ENCODE measurements at regions not wholly inside any gene's neighbourhood (a gene's known extent, or its start where the extent isn't known, plus 50 kb on each side); places are given as distances from the start of the nearest gene placed in this dataset.

DNA sequence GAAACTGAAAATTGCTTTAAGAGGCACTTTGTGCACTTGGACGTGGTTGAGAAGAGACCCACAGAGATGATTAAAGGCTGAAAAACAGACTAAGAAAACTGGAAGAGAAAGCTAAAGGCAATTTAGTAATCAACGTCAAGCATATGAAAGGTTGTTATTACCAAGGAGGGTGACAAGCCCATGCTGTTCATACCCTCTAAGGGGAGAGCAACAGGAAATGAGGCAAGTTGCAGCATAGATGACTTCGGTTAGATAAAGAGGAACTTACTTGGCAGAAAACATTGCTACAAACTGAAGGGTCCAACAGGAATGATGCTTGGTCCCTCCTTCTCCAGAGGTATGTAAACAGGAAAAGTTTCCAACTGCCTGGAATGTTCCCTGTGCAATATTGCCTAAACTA, 107.8 kb downstream of the DUSP6 start:
- no peak for TF ChIP-seq EZH2phosphoT487 (IDR thresholded peaks at IDR 0.05; ENCODE audit: borderline replicate concordance, low read length)
- TF ChIP-seq, protein P1, sequence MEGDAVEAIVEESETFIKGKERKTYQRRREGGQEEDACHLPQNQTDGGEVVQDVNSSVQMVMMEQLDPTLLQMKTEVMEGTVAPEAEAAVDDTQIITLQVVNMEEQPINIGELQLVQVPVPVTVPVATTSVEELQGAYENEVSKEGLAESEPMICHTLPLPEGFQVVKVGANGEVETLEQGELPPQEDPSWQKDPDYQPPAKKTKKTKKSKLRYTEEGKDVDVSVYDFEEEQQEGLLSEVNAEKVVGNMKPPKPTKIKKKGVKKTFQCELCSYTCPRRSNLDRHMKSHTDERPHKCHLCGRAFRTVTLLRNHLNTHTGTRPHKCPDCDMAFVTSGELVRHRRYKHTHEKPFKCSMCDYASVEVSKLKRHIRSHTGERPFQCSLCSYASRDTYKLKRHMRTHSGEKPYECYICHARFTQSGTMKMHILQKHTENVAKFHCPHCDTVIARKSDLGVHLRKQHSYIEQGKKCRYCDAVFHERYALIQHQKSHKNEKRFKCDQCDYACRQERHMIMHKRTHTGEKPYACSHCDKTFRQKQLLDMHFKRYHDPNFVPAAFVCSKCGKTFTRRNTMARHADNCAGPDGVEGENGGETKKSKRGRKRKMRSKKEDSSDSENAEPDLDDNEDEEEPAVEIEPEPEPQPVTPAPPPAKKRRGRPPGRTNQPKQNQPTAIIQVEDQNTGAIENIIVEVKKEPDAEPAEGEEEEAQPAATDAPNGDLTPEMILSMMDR (IDR thresholded peaks at IDR 0.05; ENCODE audit: low read depth, low read length, poor library complexity, severe bottlenecking), result no peak
- Histone ChIP-seq H3K27me3 (ENCODE audit: control insufficient read depth, low read length) (no peaks in the 10 kb centered on the region), H4K20me1 (ENCODE audit: control insufficient read depth, insufficient read depth, low read depth, low read length) (no peaks in the 10 kb centered on the region), H3K9me3 (ENCODE audit: control insufficient read depth, insufficient read depth, low read length) (no peaks in the 10 kb centered on the region), H3K9me2 (replicated peaks; ENCODE audit: control insufficient read depth, low read length) (no peaks in the 10 kb centered on the region), H3F3A (ENCODE audit: control insufficient read depth, insufficient read depth) (no peaks in the 10 kb centered on the region), H3K79me2 (ENCODE audit: control insufficient read depth, low read length) (no peaks in the 10 kb centered on the region), H3K36me3 (ENCODE audit: control insufficient read depth, low read length) (no peaks in the 10 kb centered on the region), H3K4me1 (ENCODE audit: control insufficient read depth, low read length) (no peaks in the 10 kb centered on the region), H3K4me3 (ENCODE audit: low read length) (no peak overlapping the region), H3K4me2 (ENCODE audit: low read length) (no peak overlapping the region), H3K27ac (ENCODE audit: low read depth, low read length) (no peak overlapping the region)

DNA sequence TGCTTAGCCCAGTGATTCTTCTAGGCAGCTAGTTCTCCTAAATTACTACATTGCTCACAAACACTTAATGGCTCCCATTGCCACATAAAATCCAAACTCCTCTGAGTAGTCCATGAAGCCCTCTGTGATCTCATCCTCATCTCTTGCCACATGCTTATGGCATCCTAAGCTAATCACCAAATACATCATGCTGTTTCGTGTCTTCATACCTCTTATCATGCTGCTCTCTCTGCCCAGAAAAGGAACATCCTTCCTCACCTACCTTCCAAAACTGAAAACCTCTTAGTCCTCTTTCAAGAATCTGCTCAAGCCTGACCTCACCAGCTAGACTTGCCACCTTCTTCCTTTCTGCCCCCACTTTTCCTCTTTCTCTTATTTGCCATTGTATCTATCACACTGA, 108.5 kb downstream of the DUSP6 start:
- H3K27ac ChIP-seq (ENCODE audit: low read depth, low read length), result no peak overlapping the region
- TF ChIP-seq, protein P1 (IDR thresholded peaks at IDR 0.05; ENCODE audit: low read depth, low read length, poor library complexity, severe bottlenecking), result no peak
- H3K36me3 ChIP-seq (ENCODE audit: control insufficient read depth, low read length), result no peaks in the 10 kb centered on the region
- H3K4me3 ChIP-seq (ENCODE audit: low read length), result no peak overlapping the region
- H3K4me1 ChIP-seq (ENCODE audit: control insufficient read depth, low read length), result no peaks in the 10 kb centered on the region
- no peaks in the 10 kb centered on the region for H3F3A ChIP-seq (ENCODE audit: control insufficient read depth, insufficient read depth)
- H3K79me2 ChIP-seq (ENCODE audit: control insufficient read depth, low read length), result no peaks in the 10 kb centered on the region
- no peaks in the 10 kb centered on the region for H3K9me2 ChIP-seq (replicated peaks; ENCODE audit: control insufficient read depth, low read length)
- no peak overlapping the region for H3K4me2 ChIP-seq (ENCODE audit: low read length)
- H4K20me1 ChIP-seq (ENCODE audit: control insufficient read depth, insufficient read depth, low read depth, low read length), result no peaks in the 10 kb centered on the region
- no peaks in the 10 kb centered on the region for H3K27me3 ChIP-seq (ENCODE audit: control insufficient read depth, low read length)
- H3K9me3 ChIP-seq (ENCODE audit: control insufficient read depth, insufficient read depth, low read length), result no peaks in the 10 kb centered on the region

DNA sequence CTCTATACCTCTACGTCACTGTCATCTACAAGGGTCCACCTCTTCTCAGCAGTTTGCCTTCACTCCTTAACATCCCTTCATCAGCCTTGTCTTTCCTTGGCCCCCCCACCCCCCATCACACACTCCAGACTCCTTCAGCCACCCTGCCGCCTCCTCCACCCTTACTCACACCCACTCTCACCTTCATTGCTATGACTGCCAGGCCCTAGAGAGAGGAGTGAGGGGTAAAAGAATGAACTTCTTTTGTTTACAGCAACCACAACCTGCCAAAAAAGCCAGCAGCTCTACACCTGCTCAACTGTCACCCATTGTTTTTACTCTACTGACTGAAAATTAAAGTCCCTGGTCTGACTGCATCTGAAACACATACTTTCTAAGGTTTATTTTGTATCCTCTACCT, 112.8 kb downstream of the DUSP6 start:
- Histone ChIP-seq H3K4me2 (ENCODE audit: low read length) (no peak overlapping the region), H3K27ac (ENCODE audit: low read depth, low read length) (no peak overlapping the region), H3K27me3 (ENCODE audit: control insufficient read depth, low read length) (no peaks in the 10 kb centered on the region), H3K4me1 (ENCODE audit: control insufficient read depth, low read length) (no peaks in the 10 kb centered on the region), H3K79me2 (ENCODE audit: control insufficient read depth, low read length) (no peaks in the 10 kb centered on the region), H4K20me1 (ENCODE audit: control insufficient read depth, insufficient read depth, low read depth, low read length) (no peaks in the 10 kb centered on the region), H3K9me3 (ENCODE audit: control insufficient read depth, insufficient read depth, low read length) (no peaks in the 10 kb centered on the region), H3K9me2 (replicated peaks; ENCODE audit: control insufficient read depth, low read length) (no peaks in the 10 kb centered on the region), H3F3A (ENCODE audit: control insufficient read depth, insufficient read depth) (no peaks in the 10 kb centered on the region), H3K4me3 (ENCODE audit: low read length) (no peak overlapping the region), H3K36me3 (ENCODE audit: control insufficient read depth, low read length) (no peaks in the 10 kb centered on the region)
- TF ChIP-seq, protein P1 (IDR thresholded peaks at IDR 0.05; ENCODE audit: low read depth, low read length, poor library complexity, severe bottlenecking), result no peak

DNA sequence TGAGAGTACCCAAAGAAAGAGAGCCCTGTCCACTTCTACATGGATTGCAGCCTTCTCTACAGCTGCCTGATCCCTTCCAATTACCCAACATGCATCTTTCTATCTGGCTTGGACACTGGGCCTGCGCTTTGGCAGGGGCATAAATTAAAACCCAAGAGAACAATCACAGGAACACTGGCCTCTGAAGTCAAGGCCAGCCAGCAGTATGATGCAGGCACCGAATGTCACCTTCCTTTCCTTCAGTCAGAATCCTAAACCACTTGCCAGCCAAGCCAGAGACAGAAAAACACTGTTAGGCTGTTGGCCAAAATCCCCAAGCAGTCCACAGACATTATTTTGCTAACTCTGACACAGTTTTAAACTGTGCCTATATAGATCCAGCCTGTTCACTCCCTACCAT, 113.7 kb downstream of the DUSP6 start:
- Histone ChIP-seq H3K9me3 (ENCODE audit: control insufficient read depth, insufficient read depth, low read length) (no peaks in the 10 kb centered on the region), H4K20me1 (ENCODE audit: control insufficient read depth, insufficient read depth, low read depth, low read length) (no peaks in the 10 kb centered on the region), H3F3A (ENCODE audit: control insufficient read depth, insufficient read depth) (no peaks in the 10 kb centered on the region), H3K79me2 (ENCODE audit: control insufficient read depth, low read length) (no peaks in the 10 kb centered on the region), H3K4me1 (ENCODE audit: control insufficient read depth, low read length) (no peaks in the 10 kb centered on the region), H3K4me3 (ENCODE audit: low read length) (no peak overlapping the region), H3K36me3 (ENCODE audit: control insufficient read depth, low read length) (no peaks in the 10 kb centered on the region), H3K27me3 (ENCODE audit: control insufficient read depth, low read length) (no peaks in the 10 kb centered on the region), H3K27ac (ENCODE audit: low read depth, low read length) (no peak overlapping the region), H3K4me2 (ENCODE audit: low read length) (no peak overlapping the region), H3K9me2 (replicated peaks; ENCODE audit: control insufficient read depth, low read length) (no peaks in the 10 kb centered on the region)
- TF ChIP-seq EZH2phosphoT487 (IDR thresholded peaks at IDR 0.05; ENCODE audit: borderline replicate concordance, low read length), result no peak
- TF ChIP-seq, protein P1 (IDR thresholded peaks at IDR 0.05; ENCODE audit: low read depth, low read length, poor library complexity, severe bottlenecking), result no peak

All from DOHH2 (cell line).